IMR-90 (cell line): ENCODE measurements at regions not wholly inside any gene's neighbourhood (a gene's known extent, or its start where the extent isn't known, plus 50 kb on each side); places are given as distances from the start of the nearest gene placed in this dataset.

ENCODE experiments used
- CHD1 ChIP-seq: IDR thresholded peaks from 2 replicates; pipeline ENCODE4 v1.6.1; 2012; ENCODE audit warnings: low read depth, low read length, improper control_type of control experiment
- FOS ChIP-seq: fragments of 150-350 bp; IDR thresholded peaks from 2 replicates; pipeline ENCODE4 v1.6.1; 2016; ENCODE audit warnings: low read depth, low read length
- NFE2L2 ChIP-seq: fragments of 150-350 bp; IDR thresholded peaks from 2 replicates; pipeline ENCODE4 v1.6.1; 2016; ENCODE audit warnings: low read depth, mild to moderate bottlenecking, low read length
- POLR2A ChIP-seq: IDR thresholded peaks from 2 replicates; pipeline ENCODE4 v1.6.1; 2012; ENCODE audit warnings: mild to moderate bottlenecking, low read depth, low read length
- RAD21 ChIP-seq: IDR thresholded peaks from 2 replicates; pipeline ENCODE4 v1.6.1; 2012; ENCODE audit warnings: low read length, improper control_type of control experiment
- SMC3 ChIP-seq: fragments of 150-350 bp; IDR thresholded peaks from 2 replicates; pipeline ENCODE4 v1.6.1; 2016; ENCODE audit warnings: low read depth, mild to moderate bottlenecking, antibody characterized with exemption, low read length, moderate library complexity
- TF ChIP-seq, protein P1 (sequence below): conservative IDR thresholded peaks from 2 replicates; pipeline ENCODE4 v1.5.1; 2012; ENCODE audit warnings: mild to moderate bottlenecking, low read depth, low read length, improper control_type of control experiment
- TF ChIP-seq, protein P2 (sequence below): fragments of 150-350 bp; IDR thresholded peaks from 2 replicates; pipeline ENCODE4 v1.6.1; 2016; ENCODE audit warnings: low read depth, mild to moderate bottlenecking, low read length, moderate library complexity, borderline replicate concordance

DNA sequence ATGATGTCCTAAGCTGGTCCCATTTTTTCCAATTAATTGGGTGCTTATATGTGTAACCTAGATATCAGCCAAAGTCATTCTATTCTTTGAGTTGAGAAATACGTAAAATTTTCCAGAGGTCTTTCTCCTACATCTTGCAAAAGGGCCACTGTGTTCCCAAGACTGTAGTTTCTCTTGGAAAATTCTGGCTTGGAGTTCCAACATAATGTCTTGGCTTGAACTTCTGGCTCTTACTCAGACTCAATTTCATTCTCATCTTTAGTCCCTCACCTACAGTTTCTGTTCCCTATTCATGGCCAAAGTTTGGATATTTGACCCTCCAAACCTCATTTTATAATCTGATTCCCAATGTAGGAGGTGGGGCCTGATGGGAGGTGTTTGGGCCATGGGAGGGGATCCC lies 201.4 kb upstream of the ARHGEF26 start:
- TF ChIP-seq, protein P1, sequence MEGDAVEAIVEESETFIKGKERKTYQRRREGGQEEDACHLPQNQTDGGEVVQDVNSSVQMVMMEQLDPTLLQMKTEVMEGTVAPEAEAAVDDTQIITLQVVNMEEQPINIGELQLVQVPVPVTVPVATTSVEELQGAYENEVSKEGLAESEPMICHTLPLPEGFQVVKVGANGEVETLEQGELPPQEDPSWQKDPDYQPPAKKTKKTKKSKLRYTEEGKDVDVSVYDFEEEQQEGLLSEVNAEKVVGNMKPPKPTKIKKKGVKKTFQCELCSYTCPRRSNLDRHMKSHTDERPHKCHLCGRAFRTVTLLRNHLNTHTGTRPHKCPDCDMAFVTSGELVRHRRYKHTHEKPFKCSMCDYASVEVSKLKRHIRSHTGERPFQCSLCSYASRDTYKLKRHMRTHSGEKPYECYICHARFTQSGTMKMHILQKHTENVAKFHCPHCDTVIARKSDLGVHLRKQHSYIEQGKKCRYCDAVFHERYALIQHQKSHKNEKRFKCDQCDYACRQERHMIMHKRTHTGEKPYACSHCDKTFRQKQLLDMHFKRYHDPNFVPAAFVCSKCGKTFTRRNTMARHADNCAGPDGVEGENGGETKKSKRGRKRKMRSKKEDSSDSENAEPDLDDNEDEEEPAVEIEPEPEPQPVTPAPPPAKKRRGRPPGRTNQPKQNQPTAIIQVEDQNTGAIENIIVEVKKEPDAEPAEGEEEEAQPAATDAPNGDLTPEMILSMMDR: no peak
- TF ChIP-seq, protein P2, sequence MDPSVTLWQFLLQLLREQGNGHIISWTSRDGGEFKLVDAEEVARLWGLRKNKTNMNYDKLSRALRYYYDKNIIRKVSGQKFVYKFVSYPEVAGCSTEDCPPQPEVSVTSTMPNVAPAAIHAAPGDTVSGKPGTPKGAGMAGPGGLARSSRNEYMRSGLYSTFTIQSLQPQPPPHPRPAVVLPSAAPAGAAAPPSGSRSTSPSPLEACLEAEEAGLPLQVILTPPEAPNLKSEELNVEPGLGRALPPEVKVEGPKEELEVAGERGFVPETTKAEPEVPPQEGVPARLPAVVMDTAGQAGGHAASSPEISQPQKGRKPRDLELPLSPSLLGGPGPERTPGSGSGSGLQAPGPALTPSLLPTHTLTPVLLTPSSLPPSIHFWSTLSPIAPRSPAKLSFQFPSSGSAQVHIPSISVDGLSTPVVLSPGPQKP: no peak
- TF ChIP-seq RAD21 (no peak), FOS (no peak), NFE2L2 (no peak), SMC3 (no peak), POLR2A (no peak), CHD1 (no peak)
